GM12873 (cell line): ENCODE measurements at regions not wholly inside any gene's neighbourhood (a gene's known extent, or its start where the extent isn't known, plus 50 kb on each side); places are given as distances from the start of the nearest gene placed in this dataset.

Experiments
- CTCF ChIP-seq: IDR thresholded peaks from 2 replicates; pipeline ENCODE4 v1.5.1; 2012; ENCODE audit warnings: low read depth, mild to moderate bottlenecking, moderate library complexity, low read length, control low read depth; ENCODE audit not compliant: insufficient read depth; ENCODE audit errors: missing control alignments

GRCh38 chr6:27678469-27678868, 205.6 kb upstream of the ZNF184 start:
- TF ChIP-seq CTCF: no peak

- no peak for TF ChIP-seq CTCF
Observed at GRCh38 chr6:27674882-27675281, 202.0 kb upstream of the ZNF184 start.

GRCh38 chr6:27672113-27672799, 199.4 kb upstream of the ZNF184 start:
- TF ChIP-seq CTCF: no peak

GRCh38 chr6:27669624-27670301, 196.9 kb upstream of the ZNF184 start:
- no peak for TF ChIP-seq CTCF

GRCh38 chr6:27669295-27669623, 196.4 kb upstream of the ZNF184 start:
- TF ChIP-seq CTCF: no peak

- no peak for TF ChIP-seq CTCF
Observed at GRCh38 chr6:27668442-27669294, 195.8 kb upstream of the ZNF184 start.
